Heart left ventricle (tissue), 13 donors: ENCODE measurements at regions not wholly inside any gene's neighbourhood (a gene's known extent, or its start where the extent isn't known, plus 50 kb on each side); places are given as distances from the start of the nearest gene placed in this dataset.

Experiments used
- POLR2A ChIP-seq, 2 donors: fragments of 450-650 bp; IDR thresholded peaks; one replicate each; pipeline ENCODE4 v1.6.1; 2017; ENCODE audit warnings: antibody characterized with exemption in 2 of 2, mild to moderate bottlenecking in 2 of 2, moderate library complexity in 2 of 2
- TF ChIP-seq, protein P1 (sequence below), 12 donors: fragments of 200-600 bp; sonication (generic) in 4 of 12; IDR thresholded peaks; one replicate each; pipeline versions ENCODE4 v1.5.0 to v1.8.0; 2018 to 2022; ENCODE audit warnings: antibody characterized with exemption in 12 of 12, mild to moderate bottlenecking in 5 of 12
- donor health status: ischemic (EF 13 %, LVEDD 7.1; RV severe dilation, severe dysfunction).
- donor health status: DM: no; HTN: yes; CAD: no.
- donor health status: DM: no; HTN: no; CAD: no.
- donor health status: ischemic (EF 25% LVEDD 6.9; RV normal size, moderate dysfunction).
- donor health status: ischemic (EF 25% LVEDD 5.7; RV mildly dilated, moderate dysfunction).
- donor health status: ischemic (EF 35%, LVEDD 5.7; RV mildly dilated, moderate dysfunction).
- donor health status: nonischemic (EF 11% LVEDD 7.7; RV severe dilation, severe dysfunction).
- donor health status: DM: yes; HTN: yes; CAD: no.
- donor health status: PGD.
- donor health status: ischemic (EF 29% LVEDD 5.4; RV normal size, mild dysfunction).
- donor health status: nonischemic (EF 23%, LVEDD 6.1; RV moderate dilation, normal function).

DNA sequence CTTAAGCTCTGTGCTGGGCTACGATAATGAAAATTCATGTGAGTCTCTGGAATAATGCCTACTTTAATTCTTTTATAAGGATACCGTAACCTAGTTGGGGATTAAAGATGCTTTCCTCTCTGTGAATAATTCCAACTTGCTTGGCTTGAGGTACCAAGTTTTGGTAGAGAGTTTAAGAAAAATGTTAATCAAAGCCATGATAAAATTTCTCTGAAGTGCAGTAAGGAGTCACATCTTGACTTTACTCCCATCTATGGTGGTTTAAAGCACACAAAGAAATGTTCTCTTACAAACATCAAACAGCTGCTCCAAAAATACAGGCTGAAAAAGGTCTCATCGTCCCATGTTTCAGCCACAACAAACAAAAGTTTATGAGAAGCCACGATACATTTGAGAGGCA, 284.8 kb upstream of the TBX3 start:
- TF ChIP-seq, protein P1, sequence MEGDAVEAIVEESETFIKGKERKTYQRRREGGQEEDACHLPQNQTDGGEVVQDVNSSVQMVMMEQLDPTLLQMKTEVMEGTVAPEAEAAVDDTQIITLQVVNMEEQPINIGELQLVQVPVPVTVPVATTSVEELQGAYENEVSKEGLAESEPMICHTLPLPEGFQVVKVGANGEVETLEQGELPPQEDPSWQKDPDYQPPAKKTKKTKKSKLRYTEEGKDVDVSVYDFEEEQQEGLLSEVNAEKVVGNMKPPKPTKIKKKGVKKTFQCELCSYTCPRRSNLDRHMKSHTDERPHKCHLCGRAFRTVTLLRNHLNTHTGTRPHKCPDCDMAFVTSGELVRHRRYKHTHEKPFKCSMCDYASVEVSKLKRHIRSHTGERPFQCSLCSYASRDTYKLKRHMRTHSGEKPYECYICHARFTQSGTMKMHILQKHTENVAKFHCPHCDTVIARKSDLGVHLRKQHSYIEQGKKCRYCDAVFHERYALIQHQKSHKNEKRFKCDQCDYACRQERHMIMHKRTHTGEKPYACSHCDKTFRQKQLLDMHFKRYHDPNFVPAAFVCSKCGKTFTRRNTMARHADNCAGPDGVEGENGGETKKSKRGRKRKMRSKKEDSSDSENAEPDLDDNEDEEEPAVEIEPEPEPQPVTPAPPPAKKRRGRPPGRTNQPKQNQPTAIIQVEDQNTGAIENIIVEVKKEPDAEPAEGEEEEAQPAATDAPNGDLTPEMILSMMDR (IDR thresholded peaks at IDR 0.05): no peak
- TF ChIP-seq POLR2A (IDR thresholded peaks at IDR 0.05): no peak
